Mesenchymal stem cell (in vitro differentiated cells and primary cell): ENCODE measurements at regions not wholly inside any gene's neighbourhood (a gene's known extent, or its start where the extent isn't known, plus 50 kb on each side); places are given as distances from the start of the nearest gene placed in this dataset.

Source experiments
- DNase-seq: peaks from one replicate; pipeline ENCODE4 v3.0.0-alpha.2; 2013
- H2AFZ ChIP-seq: one replicate; pipeline ENCODE4 v1.6.1; 2013; ENCODE audit warnings: low read depth, mild to moderate bottlenecking, control low read depth, inconsistent platforms, low read length, moderate library complexity
- H2AK5ac ChIP-seq: 2 replicates; pipeline ENCODE4 v1.6.1; 2013; ENCODE audit warnings: low read length, moderate library complexity, mild to moderate bottlenecking, inconsistent platforms; ENCODE audit not compliant: severe bottlenecking
- H2BK120ac ChIP-seq: one replicate; pipeline ENCODE4 v1.6.1; 2013; ENCODE audit warnings: low read depth, mild to moderate bottlenecking, inconsistent platforms, low read length, moderate library complexity
- H2BK12ac ChIP-seq, 2 experiments: one replicate each; pipeline ENCODE4 v1.6.1; 2013; ENCODE audit warnings: inconsistent platforms in 2 of 2, low read length in 2 of 2, mild to moderate bottlenecking in 2 of 2, moderate library complexity in 2 of 2, control low read depth in 1 of 2
- H2BK15ac ChIP-seq: one replicate; pipeline ENCODE4 v1.6.1; 2013; ENCODE audit warnings: mild to moderate bottlenecking, low read depth, inconsistent platforms; ENCODE audit not compliant: poor library complexity, severe bottlenecking
- H2BK5ac ChIP-seq: 2 replicates; pipeline ENCODE4 v1.6.1; 2013; ENCODE audit warnings: low read depth, mild to moderate bottlenecking, low read length, control low read depth, inconsistent platforms; ENCODE audit not compliant: poor library complexity, severe bottlenecking
- H3K14ac ChIP-seq, 2 experiments: one replicate each; pipeline ENCODE4 v1.6.1; 2013; ENCODE audit warnings: inconsistent platforms in 2 of 2, low read length in 2 of 2, control low read depth in 1 of 2, mild to moderate bottlenecking in 1 of 2, moderate library complexity in 1 of 2
- H3K18ac ChIP-seq, 2 experiments: one replicate each; pipeline ENCODE4 v1.6.1; 2013; ENCODE audit warnings: inconsistent platforms in 2 of 2, low read length in 2 of 2, control low read depth in 1 of 2, low read depth in 1 of 2, mild to moderate bottlenecking in 1 of 2
- H3K23ac ChIP-seq, 2 experiments: one replicate each; pipeline ENCODE4 v1.6.1; 2013; ENCODE audit warnings: inconsistent platforms in 2 of 2, low read length in 2 of 2, mild to moderate bottlenecking in 2 of 2, moderate library complexity in 2 of 2, control low read depth in 1 of 2
- H3K27ac ChIP-seq: 2 replicates; pipeline ENCODE4 v1.5.1; 2013; ENCODE audit warnings: mild to moderate bottlenecking, moderate library complexity, low read length, control low read depth, inconsistent platforms; ENCODE audit not compliant: poor library complexity, severe bottlenecking
- H3K27me3 ChIP-seq, 2 experiments: 2 replicates each; pipeline versions ENCODE4 v1.6.1 to v1.7.0; 2013; ENCODE audit warnings: low read length in 2 of 2, mild to moderate bottlenecking in 2 of 2, moderate library complexity in 2 of 2, control low read depth in 1 of 2, inconsistent platforms in 1 of 2; ENCODE audit not compliant: control insufficient read depth in 1 of 2, insufficient read depth in 1 of 2
- H3K36me3 ChIP-seq, 2 experiments: 2 replicates each; pipeline versions ENCODE4 v1.6.1 to v1.7.0; 2013; ENCODE audit warnings: low read length in 2 of 2, control low read depth in 1 of 2, inconsistent platforms in 1 of 2, low read depth in 1 of 2, mild to moderate bottlenecking in 1 of 2; ENCODE audit not compliant: insufficient read depth in 2 of 2, control insufficient read depth in 1 of 2
- H3K4ac ChIP-seq, 2 experiments: one replicate each; pipeline ENCODE4 v1.6.1; 2013; ENCODE audit warnings: inconsistent platforms in 2 of 2, low read length in 2 of 2, mild to moderate bottlenecking in 2 of 2, moderate library complexity in 2 of 2, control low read depth in 1 of 2, low read depth in 1 of 2
- H3K4me1 ChIP-seq: 2 replicates; pipeline ENCODE4 v1.6.1; 2013; ENCODE audit warnings: low read depth, low read length, control low read depth; ENCODE audit not compliant: control insufficient read depth, insufficient read depth
- H3K4me2 ChIP-seq: 2 replicates; pipeline ENCODE4 v1.6.1; 2013; ENCODE audit warnings: low read length, mild to moderate bottlenecking, inconsistent platforms; ENCODE audit not compliant: poor library complexity, severe bottlenecking
- H3K4me3 ChIP-seq, 2 experiments: 2 replicates each; pipeline versions ENCODE4 v1.5.1 to v1.7.0; 2013; ENCODE audit warnings: low read length in 2 of 2, mild to moderate bottlenecking in 2 of 2, control low read depth in 1 of 2, low read depth in 1 of 2; ENCODE audit not compliant: insufficient read depth in 1 of 2
- H3K79me1 ChIP-seq: replicated peaks from 2 replicates; pipeline ENCODE4 v1.6.1; 2013; ENCODE audit warnings: mild to moderate bottlenecking, control low read depth, low read length, inconsistent platforms; ENCODE audit not compliant: poor library complexity, severe bottlenecking
- H3K9ac ChIP-seq: 2 replicates; pipeline ENCODE4 v1.7.0; 2013; ENCODE audit warnings: mild to moderate bottlenecking, low read length, moderate library complexity
- H3K9me3 ChIP-seq: 2 replicates; pipeline ENCODE4 v1.7.0; 2013; ENCODE audit warnings: mild to moderate bottlenecking, low read length; ENCODE audit not compliant: control insufficient read depth
- H4K8ac ChIP-seq: one replicate; pipeline ENCODE4 v1.6.1; 2013; ENCODE audit warnings: inconsistent platforms, mild to moderate bottlenecking, low read length, moderate library complexity
- H4K91ac ChIP-seq: one replicate; pipeline ENCODE4 v1.6.1; 2013; ENCODE audit warnings: mild to moderate bottlenecking, low read length, inconsistent platforms
- WGBS: methylation state at CpG from one replicate; pipeline ENCODE4 v1.1.7; 2013; ENCODE audit warnings: mixed read lengths; 5-methylcytosine and 5-hydroxymethylcytosine counted together

- H3K79me1 ChIP-seq, result no peaks in the 10 kb centered on the region
- H3K36me3 ChIP-seq, result no peaks in the 10 kb centered on the region
- H3K27me3 ChIP-seq, result no peaks in the 10 kb centered on the region
- H2BK12ac ChIP-seq, result no peak overlapping the region
- H2BK120ac ChIP-seq, result no peak overlapping the region
- no peak overlapping the region for H3K4me2 ChIP-seq
- H3K23ac ChIP-seq, result no peak overlapping the region
- H2BK5ac ChIP-seq, result no peak overlapping the region
- 80% methylated on average over 3 of the region's 3 CpGs for WGBS
- H3K9ac ChIP-seq, result no peak overlapping the region
- H3K27ac ChIP-seq, result no peak overlapping the region
- no peak overlapping the region for H4K91ac ChIP-seq
- no peak overlapping the region for H3K14ac ChIP-seq
- H3K9me3 ChIP-seq, result no peaks in the 10 kb centered on the region
- H3K4me1 ChIP-seq, result no peaks in the 10 kb centered on the region
- no peak overlapping the region for H2AFZ ChIP-seq
- no peak overlapping the region for H3K4ac ChIP-seq
- no peak overlapping the region for H3K18ac ChIP-seq
- no peak overlapping the region for H2BK15ac ChIP-seq
- no peak overlapping the region for H3K4me3 ChIP-seq
- no peak overlapping the region for H2AK5ac ChIP-seq
- H4K8ac ChIP-seq, result no peak overlapping the region
- DNase-seq, result no peak
Observed at GRCh38 chr4:148978301-148978700, 536.1 kb upstream of the NR3C2 start.

DNA sequence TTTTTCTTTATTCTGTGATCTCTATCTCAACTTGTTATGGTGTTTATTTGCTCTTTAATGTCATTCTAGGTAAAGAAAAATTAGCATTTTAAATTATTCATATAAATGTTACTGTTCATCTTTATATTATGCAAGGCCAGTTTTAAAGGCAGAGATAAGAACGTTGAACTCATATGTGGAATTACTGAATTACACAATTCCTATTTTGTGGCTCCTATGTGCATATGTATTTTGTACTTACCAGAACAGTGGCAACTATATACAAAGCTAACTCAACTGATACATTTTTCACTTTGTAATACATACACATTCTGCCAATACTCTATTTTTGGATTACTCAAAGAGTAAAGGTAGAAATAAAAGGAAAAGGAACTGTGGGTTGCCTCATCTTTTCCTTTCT lies 533.2 kb upstream of the NR3C2 start:
- H2BK5ac ChIP-seq, result no peak overlapping the region
- no peak overlapping the region for H3K23ac ChIP-seq
- no peak overlapping the region for H3K4me2 ChIP-seq
- H2AFZ ChIP-seq, result no peak overlapping the region
- H3K4ac ChIP-seq, result no peak overlapping the region
- no peaks in the 10 kb centered on the region for H3K4me1 ChIP-seq
- no peaks in the 10 kb centered on the region for H3K36me3 ChIP-seq
- no peak overlapping the region for H3K4me3 ChIP-seq
- H2BK120ac ChIP-seq, result no peak overlapping the region
- H2AK5ac ChIP-seq, result no peak overlapping the region
- no peaks in the 10 kb centered on the region for H3K79me1 ChIP-seq
- DNase-seq, result no peak
- no peak overlapping the region for H2BK12ac ChIP-seq
- no CpG with 5 or more reads among the region's 1 CpG for WGBS
- H3K18ac ChIP-seq, result no peak overlapping the region
- no peak overlapping the region for H3K27ac ChIP-seq
- H3K9me3 ChIP-seq, result no peaks in the 10 kb centered on the region
- no peak overlapping the region for H2BK15ac ChIP-seq
- no peak overlapping the region for H3K14ac ChIP-seq
- no peaks in the 10 kb centered on the region for H3K27me3 ChIP-seq
- no peak overlapping the region for H4K91ac ChIP-seq
- no peak overlapping the region for H4K8ac ChIP-seq
- H3K9ac ChIP-seq, result no peak overlapping the region

- DNase-seq, result no peak
- Histone ChIP-seq H2AK5ac (no peak overlapping the region), H4K91ac (no peak overlapping the region), H3K27ac (no peak overlapping the region), H3K27me3 (no peaks in the 10 kb centered on the region), H3K14ac (no peak overlapping the region), H2BK5ac (no peak overlapping the region), H3K4me3 (no peak overlapping the region), H3K4ac (no peak overlapping the region), H3K9me3 (peaks cover 8% of the 10 kb centered on the region), H3K4me1 (no peaks in the 10 kb centered on the region), H3K79me1 (no peaks in the 10 kb centered on the region), H2BK12ac (no peak overlapping the region), H2AFZ (no peak overlapping the region), H3K23ac (no peak overlapping the region), H2BK15ac (no peak overlapping the region), H4K8ac (no peak overlapping the region), H3K9ac (no peak overlapping the region), H2BK120ac (no peak overlapping the region), H3K36me3 (no peaks in the 10 kb centered on the region), H3K4me2 (no peak overlapping the region), H3K18ac (no peak overlapping the region)
- WGBS, result 50% methylated on average over 1 of the region's 2 CpGs
Observed at GRCh38 chr4:148965080-148965479, 522.9 kb upstream of the NR3C2 start.

DNA sequence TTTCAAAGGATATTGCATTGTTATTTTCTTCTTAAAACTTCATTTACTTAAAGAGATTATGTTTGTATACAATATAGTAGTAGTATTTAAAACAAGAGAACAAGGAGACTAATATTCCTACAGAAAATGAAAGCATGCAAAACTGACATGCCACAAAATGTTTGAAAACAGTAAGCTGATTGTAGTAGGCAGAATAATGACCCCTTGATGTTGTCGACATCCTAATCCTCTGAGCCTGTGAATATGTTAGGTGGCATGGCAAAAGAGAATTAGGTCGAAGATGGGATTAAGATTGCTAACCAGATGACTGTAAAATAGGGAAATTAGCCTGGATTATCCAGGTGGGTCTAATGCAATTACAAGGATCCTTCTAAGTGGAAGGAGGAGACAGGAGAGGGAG lies 522.2 kb upstream of the NR3C2 start:
- H3K4me2 ChIP-seq, result no peak overlapping the region
- H3K9ac ChIP-seq, result no peak overlapping the region
- H2BK5ac ChIP-seq, result no peak overlapping the region
- no peak overlapping the region for H4K8ac ChIP-seq
- H2AFZ ChIP-seq, result no peak overlapping the region
- no peaks in the 10 kb centered on the region for H3K79me1 ChIP-seq
- no peak overlapping the region for H3K4ac ChIP-seq
- no peak overlapping the region for H3K18ac ChIP-seq
- H2BK12ac ChIP-seq, result no peak overlapping the region
- no peak for DNase-seq
- no peak overlapping the region for H3K4me3 ChIP-seq
- H3K9me3 ChIP-seq, result peaks cover 8% of the 10 kb centered on the region
- H2BK15ac ChIP-seq, result no peak overlapping the region
- no peak overlapping the region for H4K91ac ChIP-seq
- 44% methylated on average over 2 of the region's 2 CpGs for WGBS
- H3K4me1 ChIP-seq, result no peaks in the 10 kb centered on the region
- H2AK5ac ChIP-seq, result no peak overlapping the region
- no peak overlapping the region for H2BK120ac ChIP-seq
- H3K14ac ChIP-seq, result no peak overlapping the region
- no peak overlapping the region for H3K27ac ChIP-seq
- no peak overlapping the region for H3K23ac ChIP-seq
- no peaks in the 10 kb centered on the region for H3K27me3 ChIP-seq
- H3K36me3 ChIP-seq, result no peaks in the 10 kb centered on the region
